CD8-positive, alpha-beta memory T cell (primary cell): ENCODE measurements at regions not wholly inside any gene's neighbourhood (a gene's known extent, or its start where the extent isn't known, plus 50 kb on each side); places are given as distances from the start of the nearest gene placed in this dataset.

Source experiments
- CTCF ChIA-PET: fragments of 350-600 bp; sonication (Branson Sonifier 250); formaldehyde crosslinking; loops from one replicate; lab custom pipeline; 2021; ENCODE audit warnings: antibody characterized with exemption; lab: Charles Lee
- POLR2A ChIA-PET: fragments of 350-600 bp; sonication (Branson Sonifier 250); formaldehyde crosslinking; loops from one replicate; lab custom pipeline; 2021; ENCODE audit warnings: antibody characterized with exemption; lab: Charles Lee
- DNase-seq, 5 donors: peaks; one replicate each; pipeline versions ENCODE4 v3.0.0 to v3.0.0-alpha.2; 2020 to 2022; ENCODE audit warnings: mixed read lengths in 1 of 5
- H3K27ac ChIP-seq: one replicate; pipeline ENCODE4 v1.7.0; 2013; ENCODE audit warnings: low read depth, mild to moderate bottlenecking, low read length, moderate library complexity
- H3K27me3 ChIP-seq: 2 replicates; pipeline ENCODE4 v1.7.0; 2013; ENCODE audit warnings: low read length, mild to moderate bottlenecking; ENCODE audit not compliant: insufficient read depth, poor library complexity, severe bottlenecking
- H3K36me3 ChIP-seq: 2 replicates; pipeline ENCODE4 v1.7.0; 2013; ENCODE audit warnings: mild to moderate bottlenecking, low read length, moderate library complexity; ENCODE audit not compliant: insufficient read depth
- H3K4me1 ChIP-seq: 2 replicates; pipeline ENCODE4 v1.7.0; 2013; ENCODE audit warnings: mild to moderate bottlenecking, low read length, moderate library complexity; ENCODE audit not compliant: insufficient read depth
- H3K4me3 ChIP-seq: 2 replicates; pipeline ENCODE4 v1.7.0; 2013; ENCODE audit warnings: mild to moderate bottlenecking, low read length
- H3K9me3 ChIP-seq: 2 replicates; pipeline ENCODE4 v1.7.0; 2013; ENCODE audit warnings: mild to moderate bottlenecking, low read length
- H3K27ac Mint-ChIP-seq, 8 donors: one replicate each; pipeline ENCODE4 v1.8.0; 2020 to 2021; ENCODE audit warnings: mixed read lengths in 8 of 8, mild to moderate bottlenecking in 6 of 8, inconsistent platforms in 3 of 8, moderate library complexity in 3 of 8
- H3K27me3 Mint-ChIP-seq, 2 donors: one replicate each; pipeline ENCODE4 v1.8.0; 2020 to 2021; ENCODE audit warnings: mixed read lengths in 2 of 2, mild to moderate bottlenecking in 1 of 2, moderate library complexity in 1 of 2
- H3K36me3 Mint-ChIP-seq, 3 donors: one replicate each; pipeline ENCODE4 v1.8.0; 2020 to 2021; ENCODE audit warnings: mixed read lengths in 3 of 3, inconsistent platforms in 1 of 3, mild to moderate bottlenecking in 1 of 3
- H3K4me1 Mint-ChIP-seq, 3 donors: one replicate each; pipeline ENCODE4 v1.8.0; 2020 to 2021; ENCODE audit warnings: mixed read lengths in 3 of 3, inconsistent platforms in 1 of 3, mild to moderate bottlenecking in 1 of 3
- H3K4me3 Mint-ChIP-seq, 7 donors: one replicate each; pipeline ENCODE4 v1.8.0; 2020 to 2021; ENCODE audit warnings: mixed read lengths in 7 of 7, mild to moderate bottlenecking in 6 of 7, moderate library complexity in 4 of 7, inconsistent platforms in 2 of 7
- H3K9me3 Mint-ChIP-seq, 5 donors: one replicate each; pipeline ENCODE4 v1.8.0; 2020 to 2022; ENCODE audit warnings: mixed read lengths in 5 of 5, mild to moderate bottlenecking in 3 of 5, moderate library complexity in 2 of 5, inconsistent platforms in 1 of 5

- ChIA-PET POLR2A (no interaction called here), CTCF (no interaction called here)
- Histone ChIP-seq H3K4me3 (no peak overlapping the region), H3K27ac (no peak overlapping the region), H3K9me3 (no peaks in the 10 kb centered on the region), H3K4me1 (no peaks in the 10 kb centered on the region), H3K36me3 (no peaks in the 10 kb centered on the region), H3K27me3 (no peaks in the 10 kb centered on the region)
- peaks cover 6 to 19% of the 10 kb centered on the region in 2 donors for H3K27me3 Mint-ChIP-seq
- no peak overlapping the region for H3K27ac Mint-ChIP-seq
- H3K4me3 Mint-ChIP-seq, result no peak overlapping the region
- no peaks in the 10 kb centered on the region for H3K36me3 Mint-ChIP-seq
- no peak for DNase-seq
- no peaks in the 10 kb centered on the region for H3K4me1 Mint-ChIP-seq
- no peaks in the 10 kb centered on the region for H3K9me3 Mint-ChIP-seq
Measured at GRCh38 chr22:27617214-27617881, 184.2 kb downstream of the MN1 start.

GRCh38 chr22:27620367-27621154 lies 181.0 kb downstream of the MN1 start:
- ChIA-PET CTCF (no interaction called here), POLR2A (no interaction called here)
- no peak for DNase-seq
- no peaks in the 10 kb centered on the region for H3K9me3 Mint-ChIP-seq
- Histone ChIP-seq H3K9me3 (no peaks in the 10 kb centered on the region), H3K27me3 (no peaks in the 10 kb centered on the region), H3K36me3 (no peaks in the 10 kb centered on the region), H3K4me1 (no peaks in the 10 kb centered on the region), H3K27ac (no peak overlapping the region), H3K4me3 (no peak overlapping the region)
- no peaks in the 10 kb centered on the region for H3K36me3 Mint-ChIP-seq
- no peaks in the 10 kb centered on the region for H3K4me1 Mint-ChIP-seq
- no peak overlapping the region for H3K27ac Mint-ChIP-seq
- H3K27me3 Mint-ChIP-seq, result no peaks in the 10 kb centered on the region
- H3K4me3 Mint-ChIP-seq, result no peak overlapping the region

- Histone ChIP-seq H3K27me3 (no peaks in the 10 kb centered on the region), H3K27ac (no peak overlapping the region), H3K36me3 (no peaks in the 10 kb centered on the region), H3K4me1 (no peaks in the 10 kb centered on the region), H3K9me3 (no peaks in the 10 kb centered on the region), H3K4me3 (no peak overlapping the region)
- Mint-ChIP-seq H3K27ac (no peak overlapping the region), H3K4me1 (no peaks in the 10 kb centered on the region), H3K9me3 (no peaks in the 10 kb centered on the region), H3K36me3 (no peaks in the 10 kb centered on the region), H3K27me3 (no peaks in the 10 kb centered on the region), H3K4me3 (no peak overlapping the region)
- CTCF ChIA-PET, result no interaction called here
- DNase-seq, result no peak
- POLR2A ChIA-PET, result no interaction called here
Measured at GRCh38 chr22:27621486-27622070, 180.0 kb downstream of the MN1 start.

- H3K4me1 Mint-ChIP-seq, result no peaks in the 10 kb centered on the region
Measured at GRCh38 chr22:27624042-27624441, 177.5 kb downstream of the MN1 start.

DNA sequence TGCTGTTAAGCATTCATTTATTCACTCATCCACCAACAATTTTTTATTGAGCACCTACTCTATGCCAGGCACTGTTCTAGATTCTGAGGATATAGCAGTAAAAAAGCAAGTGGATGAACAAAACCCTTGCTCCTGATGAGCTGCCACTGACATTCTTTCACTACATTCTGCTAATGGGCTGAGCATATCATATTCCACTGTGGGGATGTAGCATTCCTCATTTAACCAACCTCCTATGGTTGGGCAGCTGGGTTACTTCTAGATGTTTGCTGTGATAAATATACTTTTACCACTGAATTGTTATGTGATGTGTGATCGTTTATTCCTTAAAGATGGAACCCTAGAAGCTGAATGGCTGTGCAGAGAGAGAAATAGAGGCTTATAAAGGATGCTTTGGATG lies 176.9 kb downstream of the MN1 start:
- H3K27ac Mint-ChIP-seq, result no peak overlapping the region

More at GRCh38 chr22:27624042-27624441, 177.5 kb downstream of the MN1 start:
- POLR2A ChIA-PET, result no interaction called here
- H3K27me3 Mint-ChIP-seq, result no peaks in the 10 kb centered on the region
- H3K4me1 ChIP-seq, result no peaks in the 10 kb centered on the region
- H3K36me3 Mint-ChIP-seq, result no peaks in the 10 kb centered on the region
- DNase-seq, result no peak
- no peak overlapping the region for H3K4me3 ChIP-seq
- H3K27ac ChIP-seq, result no peak overlapping the region
- no peaks in the 10 kb centered on the region for H3K9me3 ChIP-seq
- H3K36me3 ChIP-seq, result no peaks in the 10 kb centered on the region
- H3K27me3 ChIP-seq, result no peaks in the 10 kb centered on the region
- no peaks in the 10 kb centered on the region for H3K9me3 Mint-ChIP-seq
- CTCF ChIA-PET, result no interaction called here
- no peak overlapping the region for H3K4me3 Mint-ChIP-seq
- no peak overlapping the region for H3K27ac Mint-ChIP-seq

DNA sequence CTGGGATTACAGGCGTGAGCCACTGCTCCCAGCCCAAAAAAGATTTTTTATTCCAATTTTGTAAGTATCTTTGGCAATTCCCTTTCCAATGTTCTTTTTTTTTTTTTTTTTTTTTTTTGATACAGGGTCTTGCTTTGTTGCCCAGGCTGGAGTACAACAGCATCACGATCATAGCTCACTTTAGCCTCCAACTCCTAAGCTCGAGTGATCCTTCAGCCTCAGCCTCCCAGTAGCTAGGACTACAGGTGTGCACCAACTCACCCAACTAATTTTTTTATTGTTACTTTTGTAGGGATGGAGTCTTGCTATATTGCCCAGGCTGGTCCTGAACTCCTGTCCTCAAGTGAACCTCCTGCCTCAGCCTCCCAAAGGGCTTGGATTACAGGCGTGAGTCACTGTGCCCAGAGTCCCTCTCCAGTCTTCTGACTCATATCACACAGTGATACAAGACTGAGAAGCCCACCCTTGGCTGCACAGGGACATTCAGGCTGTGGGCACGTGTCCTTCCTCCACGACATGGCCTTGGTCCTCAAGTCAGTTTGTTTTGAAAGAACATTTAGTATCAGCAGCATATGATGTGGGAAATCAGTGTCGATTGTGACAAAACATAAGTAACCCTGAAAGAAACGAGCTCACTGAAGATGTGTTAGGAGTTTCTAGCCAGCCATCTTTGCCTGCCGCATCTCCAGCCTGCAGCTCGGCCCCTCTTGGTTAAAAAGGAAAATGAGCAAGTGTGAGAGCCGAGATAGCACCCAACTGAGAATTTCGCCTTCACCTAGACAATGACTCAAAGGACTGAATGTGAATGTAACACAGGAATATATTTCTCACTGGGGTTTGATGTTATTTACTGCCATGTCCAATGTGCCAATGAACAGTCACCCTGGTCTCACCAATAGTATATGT lies 175.5 kb downstream of the MN1 start:
- ChIA-PET POLR2A (no interaction called here), CTCF (no interaction called here)
- no peak overlapping the region for H3K4me3 ChIP-seq
- H3K27me3 ChIP-seq, result no peaks in the 10 kb centered on the region
- no peak overlapping the region for H3K27ac Mint-ChIP-seq
- H3K4me3 Mint-ChIP-seq, result no peak overlapping the region
- no peaks in the 10 kb centered on the region for H3K4me1 Mint-ChIP-seq
- no peaks in the 10 kb centered on the region for H3K36me3 ChIP-seq
- no peaks in the 10 kb centered on the region for H3K4me1 ChIP-seq
- H3K36me3 Mint-ChIP-seq, result no peaks in the 10 kb centered on the region
- H3K9me3 Mint-ChIP-seq, result no peaks in the 10 kb centered on the region
- no peak for DNase-seq
- no peak overlapping the region for H3K27ac ChIP-seq
- no peaks in the 10 kb centered on the region for H3K27me3 Mint-ChIP-seq
- H3K9me3 ChIP-seq, result no peaks in the 10 kb centered on the region

More for the DNA sequence above, 176.9 kb downstream of the MN1 start:
- H3K4me3 Mint-ChIP-seq, result no peak overlapping the region
- H3K9me3 ChIP-seq, result no peaks in the 10 kb centered on the region
- H3K9me3 Mint-ChIP-seq, result no peaks in the 10 kb centered on the region
- no peaks in the 10 kb centered on the region for H3K36me3 Mint-ChIP-seq
- no peaks in the 10 kb centered on the region for H3K4me1 ChIP-seq
- no peaks in the 10 kb centered on the region for H3K36me3 ChIP-seq
- DNase-seq, result no peak
- H3K4me3 ChIP-seq, result no peak overlapping the region
- CTCF ChIA-PET, result no interaction called here
- H3K27me3 ChIP-seq, result no peaks in the 10 kb centered on the region
- no peaks in the 10 kb centered on the region for H3K27me3 Mint-ChIP-seq
- POLR2A ChIA-PET, result no interaction called here
- H3K4me1 Mint-ChIP-seq, result no peaks in the 10 kb centered on the region
- H3K27ac ChIP-seq, result no peak overlapping the region

DNA sequence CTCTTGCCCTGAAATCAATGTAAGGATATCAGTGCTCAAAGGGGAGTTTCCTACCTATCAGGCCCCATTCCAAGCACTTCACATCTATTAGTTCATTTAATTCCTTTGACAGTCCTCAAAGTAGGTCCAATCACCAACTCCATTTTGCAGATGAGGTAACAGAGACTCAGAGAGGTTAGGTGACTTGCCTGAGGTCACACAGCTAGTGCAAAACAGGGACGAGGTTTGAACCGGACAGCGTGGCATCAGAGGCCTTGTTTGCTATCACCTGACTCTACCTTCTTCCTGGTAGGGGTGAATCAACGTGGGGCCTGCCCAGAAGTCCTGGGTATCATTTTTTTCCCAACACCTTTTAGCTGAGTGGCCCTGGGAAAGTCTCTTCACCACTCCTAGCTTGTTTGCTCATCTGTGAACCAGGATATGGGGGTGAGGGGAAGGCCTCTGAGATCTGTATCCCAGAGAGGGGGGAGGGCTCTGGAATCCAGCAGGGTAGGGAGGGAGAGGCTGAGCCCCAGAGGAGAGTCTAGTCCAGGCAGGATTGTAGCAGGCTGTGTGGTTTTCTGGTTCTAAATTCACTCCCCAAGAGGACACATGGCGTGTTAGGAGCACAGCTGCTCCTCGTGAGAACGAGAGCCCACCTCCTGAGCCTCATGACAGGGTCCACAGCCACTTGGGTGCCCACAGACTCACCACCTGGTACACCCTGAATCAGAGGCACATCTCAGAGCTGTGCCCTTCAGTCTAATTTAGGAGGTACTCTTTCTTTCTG lies 174.7 kb downstream of the MN1 start:
- Histone ChIP-seq H3K4me1 (no peaks in the 10 kb centered on the region), H3K27ac (no peak overlapping the region), H3K4me3 (no peak overlapping the region), H3K27me3 (no peaks in the 10 kb centered on the region), H3K36me3 (no peaks in the 10 kb centered on the region), H3K9me3 (no peaks in the 10 kb centered on the region)
- Mint-ChIP-seq H3K27me3 (peaks cover 0 to 1% of the 10 kb centered on the region in 2 donors), H3K4me3 (no peak overlapping the region), H3K4me1 (no peaks in the 10 kb centered on the region), H3K9me3 (no peaks in the 10 kb centered on the region), H3K36me3 (no peaks in the 10 kb centered on the region), H3K27ac (no peak overlapping the region)
- DNase-seq, result no peak
- CTCF ChIA-PET, result no interaction called here
- POLR2A ChIA-PET, result no interaction called here
